ENCODE measurements at regions not wholly inside any gene's neighbourhood (a gene's known extent, or its start where the extent isn't known, plus 50 kb on each side); places are given as distances from the start of the nearest gene placed in this dataset.

DNA sequence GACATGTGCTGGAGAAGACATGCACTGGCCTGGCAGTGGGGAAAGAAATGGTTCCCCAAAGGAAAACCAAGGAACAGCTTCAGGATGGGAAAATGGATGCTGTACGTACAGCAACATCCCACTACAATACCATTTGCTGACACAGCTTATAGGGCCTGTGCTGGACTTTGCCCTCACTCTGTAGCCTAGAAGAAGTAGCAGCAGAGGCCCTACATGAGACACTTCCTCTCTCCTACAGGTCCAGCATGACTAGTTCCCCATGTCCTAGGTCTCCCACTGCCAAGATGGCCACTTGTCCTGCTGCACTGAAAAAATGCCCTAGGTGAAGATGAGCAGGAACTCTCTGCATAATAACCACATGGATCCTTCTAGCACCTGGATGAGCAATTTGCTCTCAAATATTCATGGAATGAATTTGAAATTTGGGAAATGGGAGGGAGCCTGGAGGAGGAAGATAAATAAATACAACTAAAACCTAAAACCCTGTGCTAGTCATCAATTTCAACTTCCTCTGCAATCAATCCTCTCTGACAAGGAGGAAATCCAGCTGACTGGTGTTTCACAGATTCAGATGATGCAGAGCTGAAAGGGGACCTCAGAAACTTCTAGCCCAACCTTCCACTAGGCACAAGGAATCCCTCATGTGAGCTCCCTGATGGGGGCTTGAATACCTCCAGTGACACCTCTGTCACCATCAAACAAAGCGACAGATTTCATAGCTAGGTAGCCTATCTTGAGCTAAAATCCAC is 514.3 kb upstream of the PPP2R3A start:
- Histone ChIP-seq H3K4me3 (ENCODE audit: low read length, poor library complexity, severe bottlenecking) (no peak overlapping the region), H3F3A (ENCODE audit: low read depth) (no peaks in the 10 kb centered on the region), H3K27me3 (ENCODE audit: insufficient read depth, low read length, poor library complexity, severe bottlenecking) (no peaks in the 10 kb centered on the region), H3K4me1 (ENCODE audit: insufficient read depth, low read length, poor library complexity, severe bottlenecking) (peaks cover 12% of the 10 kb centered on the region), H3K9ac (ENCODE audit: low read depth, low read length, poor library complexity, severe bottlenecking) (no peak overlapping the region), H3K79me2 (ENCODE audit: insufficient read depth, low read length) (no peaks in the 10 kb centered on the region), H4K20me1 (ENCODE audit: insufficient read depth, low read length, poor library complexity, severe bottlenecking) (no peaks in the 10 kb centered on the region), H3K9me3 (ENCODE audit: insufficient read depth, low read depth, low read length) (no peaks in the 10 kb centered on the region), H3K9me2 (replicated peaks; ENCODE audit: low read depth, low read length) (no peaks in the 10 kb centered on the region), H3K4me2 (ENCODE audit: low read depth, low read length, poor library complexity, severe bottlenecking) (no peak overlapping the region), H3K36me3 (ENCODE audit: insufficient read depth, low read length) (no peaks in the 10 kb centered on the region), H2AFZ (ENCODE audit: low read length) (no peak overlapping the region)
- TF ChIP-seq, protein P1, sequence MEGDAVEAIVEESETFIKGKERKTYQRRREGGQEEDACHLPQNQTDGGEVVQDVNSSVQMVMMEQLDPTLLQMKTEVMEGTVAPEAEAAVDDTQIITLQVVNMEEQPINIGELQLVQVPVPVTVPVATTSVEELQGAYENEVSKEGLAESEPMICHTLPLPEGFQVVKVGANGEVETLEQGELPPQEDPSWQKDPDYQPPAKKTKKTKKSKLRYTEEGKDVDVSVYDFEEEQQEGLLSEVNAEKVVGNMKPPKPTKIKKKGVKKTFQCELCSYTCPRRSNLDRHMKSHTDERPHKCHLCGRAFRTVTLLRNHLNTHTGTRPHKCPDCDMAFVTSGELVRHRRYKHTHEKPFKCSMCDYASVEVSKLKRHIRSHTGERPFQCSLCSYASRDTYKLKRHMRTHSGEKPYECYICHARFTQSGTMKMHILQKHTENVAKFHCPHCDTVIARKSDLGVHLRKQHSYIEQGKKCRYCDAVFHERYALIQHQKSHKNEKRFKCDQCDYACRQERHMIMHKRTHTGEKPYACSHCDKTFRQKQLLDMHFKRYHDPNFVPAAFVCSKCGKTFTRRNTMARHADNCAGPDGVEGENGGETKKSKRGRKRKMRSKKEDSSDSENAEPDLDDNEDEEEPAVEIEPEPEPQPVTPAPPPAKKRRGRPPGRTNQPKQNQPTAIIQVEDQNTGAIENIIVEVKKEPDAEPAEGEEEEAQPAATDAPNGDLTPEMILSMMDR (conservative IDR thresholded peaks at IDR 0.05; ENCODE audit: low read length) = no peak
- TF ChIP-seq EZH2phosphoT487 (IDR thresholded peaks at IDR 0.05; ENCODE audit: borderline replicate concordance) = no peak

- Histone ChIP-seq H3K9ac (ENCODE audit: low read depth, low read length, poor library complexity, severe bottlenecking) (no peak overlapping the region), H3K4me3 (ENCODE audit: low read length, poor library complexity, severe bottlenecking) (no peak overlapping the region), H3K4me1 (ENCODE audit: insufficient read depth, low read length, poor library complexity, severe bottlenecking) (peaks cover 6% of the 10 kb centered on the region), H2AFZ (ENCODE audit: low read length) (no peak overlapping the region), H3K27me3 (ENCODE audit: insufficient read depth, low read length, poor library complexity, severe bottlenecking) (no peaks in the 10 kb centered on the region), H3K9me3 (ENCODE audit: insufficient read depth, low read depth, low read length) (no peaks in the 10 kb centered on the region), H3K4me2 (ENCODE audit: low read depth, low read length, poor library complexity, severe bottlenecking) (no peak overlapping the region), H3K79me2 (ENCODE audit: insufficient read depth, low read length) (no peaks in the 10 kb centered on the region), H3K9me2 (replicated peaks; ENCODE audit: low read depth, low read length) (no peaks in the 10 kb centered on the region), H3K36me3 (ENCODE audit: insufficient read depth, low read length) (no peaks in the 10 kb centered on the region), H4K20me1 (ENCODE audit: insufficient read depth, low read length, poor library complexity, severe bottlenecking) (no peaks in the 10 kb centered on the region), H3F3A (ENCODE audit: low read depth) (no peaks in the 10 kb centered on the region)
- TF ChIP-seq, protein P1 (conservative IDR thresholded peaks at IDR 0.05; ENCODE audit: low read length) = no peak
- TF ChIP-seq EZH2phosphoT487 (IDR thresholded peaks at IDR 0.05; ENCODE audit: borderline replicate concordance) = no peak
These were observed 512.6 kb upstream of the PPP2R3A start for GRCh38 chr3:135452881-135453280.

DNA sequence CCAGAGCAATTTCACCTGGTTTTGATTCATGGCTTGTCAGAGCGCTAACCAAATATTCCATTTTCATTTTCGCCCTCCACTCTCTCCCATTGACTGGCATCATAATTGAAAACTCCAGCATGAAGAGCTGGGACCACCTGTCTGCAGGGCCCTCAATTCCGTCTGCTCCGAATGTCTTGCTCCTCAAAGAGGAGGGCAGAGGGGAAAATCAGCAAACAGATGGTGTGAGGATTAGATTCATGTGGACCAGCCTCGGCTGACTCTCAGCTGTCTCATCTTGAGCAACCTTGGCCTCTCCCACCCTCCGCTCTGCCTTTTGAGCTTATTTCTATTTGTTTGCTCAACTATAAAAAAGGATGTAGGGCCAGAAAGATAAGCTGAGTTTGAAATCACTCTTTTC is 512.2 kb upstream of the PPP2R3A start:
- no peaks in the 10 kb centered on the region for H3K27me3 ChIP-seq (ENCODE audit: insufficient read depth, low read length, poor library complexity, severe bottlenecking)
- H2AFZ ChIP-seq (ENCODE audit: low read length) = no peak overlapping the region

More for the DNA sequence above, 512.2 kb upstream of the PPP2R3A start:
- Histone ChIP-seq H3K4me1 (ENCODE audit: insufficient read depth, low read length, poor library complexity, severe bottlenecking) (peaks cover 1% of the 10 kb centered on the region), H3K9me2 (replicated peaks; ENCODE audit: low read depth, low read length) (no peaks in the 10 kb centered on the region), H3K9ac (ENCODE audit: low read depth, low read length, poor library complexity, severe bottlenecking) (no peak overlapping the region), H3K9me3 (ENCODE audit: insufficient read depth, low read depth, low read length) (no peaks in the 10 kb centered on the region), H3F3A (ENCODE audit: low read depth) (no peaks in the 10 kb centered on the region), H3K4me2 (ENCODE audit: low read depth, low read length, poor library complexity, severe bottlenecking) (no peak overlapping the region), H3K4me3 (ENCODE audit: low read length, poor library complexity, severe bottlenecking) (no peak overlapping the region), H3K79me2 (ENCODE audit: insufficient read depth, low read length) (no peaks in the 10 kb centered on the region), H4K20me1 (ENCODE audit: insufficient read depth, low read length, poor library complexity, severe bottlenecking) (no peaks in the 10 kb centered on the region), H3K36me3 (ENCODE audit: insufficient read depth, low read length) (no peaks in the 10 kb centered on the region)
- TF ChIP-seq EZH2phosphoT487 (IDR thresholded peaks at IDR 0.05; ENCODE audit: borderline replicate concordance) = no peak
- TF ChIP-seq, protein P1 (conservative IDR thresholded peaks at IDR 0.05; ENCODE audit: low read length) = no peak

Measured in Loucy (cell line).